ENCODE measurements at regions not wholly inside any gene's neighbourhood (a gene's known extent, or its start where the extent isn't known, plus 50 kb on each side); places are given as distances from the start of the nearest gene placed in this dataset.

GRCh38 chr4:30600246-30601017, 119.7 kb upstream of the PCDH7 start:
- Histone ChIP-seq H3K27me3 (no peaks in the 10 kb centered on the region), H3K9me3 (no peaks in the 10 kb centered on the region), H3K4me1 (no peaks in the 10 kb centered on the region), H3K27ac (no peak overlapping the region), H3K36me3 (no peaks in the 10 kb centered on the region), H3K4me3 (no peak overlapping the region)
- DNase-seq (ENCODE audit: low spot score in 2 of 2): no peak
- WGBS, 2 donors: 37 to 38% methylated on average over 5 of the region's 5 CpGs
- no peak for TF ChIP-seq CTCF (IDR thresholded peaks at IDR 0.05)
- TF ChIP-seq POLR2A (IDR thresholded peaks at IDR 0.05): no peak
- no peak for TF ChIP-seq EP300 (IDR thresholded peaks at IDR 0.05)

GRCh38 chr4:30601070-30601865, 118.9 kb upstream of the PCDH7 start:
- no peak overlapping the region for H3K4me3 ChIP-seq
- no peaks in the 10 kb centered on the region for H3K4me1 ChIP-seq
- no peaks in the 10 kb centered on the region for H3K36me3 ChIP-seq
- no peaks in the 10 kb centered on the region for H3K9me3 ChIP-seq
- TF ChIP-seq EP300 (IDR thresholded peaks at IDR 0.05) (no peak), POLR2A (IDR thresholded peaks at IDR 0.05) (no peak), CTCF (IDR thresholded peaks at IDR 0.05) (no peak)
- no peaks in the 10 kb centered on the region for H3K27me3 ChIP-seq
- WGBS, 2 donors: 39 to 49% methylated on average over 3 of the region's 3 CpGs
- no peak overlapping the region for H3K27ac ChIP-seq
- DNase-seq (ENCODE audit: low spot score in 2 of 2): no peak

GRCh38 chr4:30605616-30606190, 114.5 kb upstream of the PCDH7 start:
- Histone ChIP-seq H3K9me3 (no peaks in the 10 kb centered on the region), H3K27ac (no peak overlapping the region), H3K36me3 (no peaks in the 10 kb centered on the region), H3K4me1 (no peaks in the 10 kb centered on the region), H3K4me3 (no peak overlapping the region), H3K27me3 (no peaks in the 10 kb centered on the region)
- no peak for TF ChIP-seq POLR2A (IDR thresholded peaks at IDR 0.05)
- no peak for TF ChIP-seq EP300 (IDR thresholded peaks at IDR 0.05)
- no peak for TF ChIP-seq CTCF (IDR thresholded peaks at IDR 0.05)
- no peak for DNase-seq (ENCODE audit: low spot score in 2 of 2)

GRCh38 chr4:30610361-30610760, 109.8 kb upstream of the PCDH7 start:
- TF ChIP-seq CTCF (IDR thresholded peaks at IDR 0.05) (no peak), EP300 (IDR thresholded peaks at IDR 0.05) (no peak), POLR2A (IDR thresholded peaks at IDR 0.05) (no peak)
- H3K27me3 ChIP-seq: no peaks in the 10 kb centered on the region
- DNase-seq (ENCODE audit: low spot score in 2 of 2): no peak
- no peaks in the 10 kb centered on the region for H3K4me1 ChIP-seq
- H3K36me3 ChIP-seq: no peaks in the 10 kb centered on the region
- H3K9me3 ChIP-seq: no peaks in the 10 kb centered on the region
- no peak overlapping the region for H3K4me3 ChIP-seq
- H3K27ac ChIP-seq: no peak overlapping the region
- 74 to 87% methylated on average over 1 of the region's 1 CpG for WGBS, 2 donors

- DNase-seq (ENCODE audit: low spot score in 2 of 2): no peak
- Histone ChIP-seq H3K36me3 (no peaks in the 10 kb centered on the region), H3K27ac (no peak overlapping the region), H3K27me3 (no peaks in the 10 kb centered on the region), H3K4me3 (no peak overlapping the region), H3K9me3 (no peaks in the 10 kb centered on the region), H3K4me1 (no peaks in the 10 kb centered on the region)
- TF ChIP-seq CTCF (IDR thresholded peaks at IDR 0.05) (no peak), POLR2A (IDR thresholded peaks at IDR 0.05) (no peak), EP300 (IDR thresholded peaks at IDR 0.05) (no peak)
Measured at GRCh38 chr4:30614771-30615170, 105.4 kb upstream of the PCDH7 start.

Measured in tibial nerve (tissue), 4 donors.